ENCODE measurements at regions not wholly inside any gene's neighbourhood (a gene's known extent, or its start where the extent isn't known, plus 50 kb on each side); places are given as distances from the start of the nearest gene placed in this dataset.
"Not testable (repeated sequence)": the region's sequence is repeated elsewhere in the genome, so short reads cannot be mapped to it uniquely, and the experiment has no call there.

- DNase-seq (ENCODE audit: low read depth) = no peak
These were observed 1782.7 kb downstream of the PLA2G4A start for GRCh38 chr1:188611432-188611831.

- DNase-seq (ENCODE audit: low read depth) = no peak
These were observed 1786.6 kb downstream of the PLA2G4A start for GRCh38 chr1:188615321-188615720.

GRCh38 chr1:188620236-188620635, 1791.5 kb downstream of the PLA2G4A start:
- DNase-seq (ENCODE audit: low read depth) = no peak

GRCh38 chr1:188641566-188642211, 1812.9 kb downstream of the PLA2G4A start:
- no peak for DNase-seq (ENCODE audit: low read depth)

GRCh38 chr1:188642704-188643103, 1814.0 kb downstream of the PLA2G4A start:
- no peak for DNase-seq (ENCODE audit: low read depth)

GRCh38 chr1:188652678-188653077, 1823.9 kb downstream of the PLA2G4A start:
- DNase-seq (ENCODE audit: low read depth) = peak; percentile 48

GRCh38 chr1:188655966-188656365, 1821.7 kb downstream of the BRINP3 start:
- not testable (repeated sequence) for DNase-seq (ENCODE audit: low read depth)

- no peak for DNase-seq (ENCODE audit: low read depth)
These were observed 1817.1 kb downstream of the BRINP3 start for GRCh38 chr1:188660572-188660971.

- no peak for DNase-seq (ENCODE audit: low read depth)
These were observed 1812.2 kb downstream of the BRINP3 start for GRCh38 chr1:188665477-188665876.

- DNase-seq (ENCODE audit: low read depth) = no peak
These were observed 1809.6 kb downstream of the BRINP3 start for GRCh38 chr1:188668083-188668482.

- peak; percentile 16 for DNase-seq (ENCODE audit: low read depth)
These were observed 1807.8 kb downstream of the BRINP3 start for GRCh38 chr1:188669728-188670382.

GRCh38 chr1:188670837-188671236, 1806.8 kb downstream of the BRINP3 start:
- DNase-seq (ENCODE audit: low read depth) = no peak

GRCh38 chr1:188672153-188672552, 1805.5 kb downstream of the BRINP3 start:
- no peak for DNase-seq (ENCODE audit: low read depth)

- DNase-seq (ENCODE audit: low read depth) = no peak
These were observed 1788.1 kb downstream of the BRINP3 start for GRCh38 chr1:188689542-188689941.

- no peak for DNase-seq (ENCODE audit: low read depth)
These were observed 1777.5 kb downstream of the BRINP3 start for GRCh38 chr1:188700116-188700515.

GRCh38 chr1:188706742-188707141, 1770.9 kb downstream of the BRINP3 start:
- DNase-seq (ENCODE audit: low read depth) = no peak

- DNase-seq (ENCODE audit: low read depth) = no peak
These were observed 1768.7 kb downstream of the BRINP3 start for GRCh38 chr1:188708795-188709535.

- DNase-seq (ENCODE audit: low read depth) = no peak
These were observed 1762.1 kb downstream of the BRINP3 start for GRCh38 chr1:188715566-188715965.

- no peak for DNase-seq (ENCODE audit: low read depth)
These were observed 1757.9 kb downstream of the BRINP3 start for GRCh38 chr1:188719735-188720134.

GRCh38 chr1:188723332-188724020, 1754.2 kb downstream of the BRINP3 start:
- DNase-seq (ENCODE audit: low read depth) = no peak

- no peak for DNase-seq (ENCODE audit: low read depth)
These were observed 1748.6 kb downstream of the BRINP3 start for GRCh38 chr1:188729039-188729438.

GRCh38 chr1:188735567-188735966, 1742.1 kb downstream of the BRINP3 start:
- DNase-seq (ENCODE audit: low read depth) = no peak

- not testable (repeated sequence) for DNase-seq (ENCODE audit: low read depth)
These were observed 1728.4 kb downstream of the BRINP3 start for GRCh38 chr1:188749275-188749674.

Measured in stromal cell of bone marrow (primary cell).